ENCODE measurements at regions not wholly inside any gene's neighbourhood (a gene's known extent, or its start where the extent isn't known, plus 50 kb on each side); places are given as distances from the start of the nearest gene placed in this dataset.

DNA sequence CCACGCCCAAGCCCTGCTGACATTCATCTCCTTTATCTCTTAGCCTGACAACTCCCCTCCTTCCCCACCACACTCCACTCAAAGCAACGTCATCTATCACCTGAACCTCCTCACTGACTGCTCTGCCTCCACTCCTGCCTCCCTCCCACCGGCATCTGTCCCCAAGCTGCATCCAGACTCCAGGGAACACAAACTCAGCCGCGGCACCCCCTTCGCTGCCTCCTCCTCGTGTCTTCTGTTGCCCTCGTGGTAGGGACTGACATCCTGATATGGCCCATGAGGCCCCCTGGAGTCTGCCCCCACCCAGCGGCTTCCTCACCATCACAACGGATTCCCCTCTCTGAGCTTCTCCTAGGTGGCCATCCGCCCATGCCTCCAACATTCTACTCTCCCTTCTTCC is 101.0 kb upstream of the TAS2R1 start:
- no peak for TF ChIP-seq POLR2AphosphoS5 (IDR thresholded peaks at IDR 0.05; ENCODE audit: low read depth, low read length)
- TF ChIP-seq EP300 (IDR thresholded peaks at IDR 0.05; ENCODE audit: borderline replicate concordance in 1 of 2, low read depth in 2 of 2, low read length in 2 of 2), result no peak
- TF ChIP-seq, protein P1, sequence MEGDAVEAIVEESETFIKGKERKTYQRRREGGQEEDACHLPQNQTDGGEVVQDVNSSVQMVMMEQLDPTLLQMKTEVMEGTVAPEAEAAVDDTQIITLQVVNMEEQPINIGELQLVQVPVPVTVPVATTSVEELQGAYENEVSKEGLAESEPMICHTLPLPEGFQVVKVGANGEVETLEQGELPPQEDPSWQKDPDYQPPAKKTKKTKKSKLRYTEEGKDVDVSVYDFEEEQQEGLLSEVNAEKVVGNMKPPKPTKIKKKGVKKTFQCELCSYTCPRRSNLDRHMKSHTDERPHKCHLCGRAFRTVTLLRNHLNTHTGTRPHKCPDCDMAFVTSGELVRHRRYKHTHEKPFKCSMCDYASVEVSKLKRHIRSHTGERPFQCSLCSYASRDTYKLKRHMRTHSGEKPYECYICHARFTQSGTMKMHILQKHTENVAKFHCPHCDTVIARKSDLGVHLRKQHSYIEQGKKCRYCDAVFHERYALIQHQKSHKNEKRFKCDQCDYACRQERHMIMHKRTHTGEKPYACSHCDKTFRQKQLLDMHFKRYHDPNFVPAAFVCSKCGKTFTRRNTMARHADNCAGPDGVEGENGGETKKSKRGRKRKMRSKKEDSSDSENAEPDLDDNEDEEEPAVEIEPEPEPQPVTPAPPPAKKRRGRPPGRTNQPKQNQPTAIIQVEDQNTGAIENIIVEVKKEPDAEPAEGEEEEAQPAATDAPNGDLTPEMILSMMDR (IDR thresholded peaks at IDR 0.05; ENCODE audit: control extremely low read depth in 1 of 3, insufficient read depth in 1 of 3, low read depth in 1 of 3, low read length in 3 of 3), result no peak
- no peak for TF ChIP-seq CBX8 (IDR thresholded peaks at IDR 0.05; ENCODE audit: borderline replicate concordance, low read depth, low read length)
- TF ChIP-seq GABPA (IDR thresholded peaks at IDR 0.05; ENCODE audit: borderline replicate concordance, insufficient read depth, low read length), result no peak
- no peak for TF ChIP-seq SUZ12 (IDR thresholded peaks at IDR 0.05; ENCODE audit: low read length)
- no peak for TF ChIP-seq EZH2 (IDR thresholded peaks at IDR 0.05; ENCODE audit: low read depth, low read length, severe bottlenecking)
